Renal cortex interstitium (tissue), 11 donors: ENCODE measurements at regions not wholly inside any gene's neighbourhood (a gene's known extent, or its start where the extent isn't known, plus 50 kb on each side); places are given as distances from the start of the nearest gene placed in this dataset.
A peak's percentile ranks its signal among the peaks of the same experiment; 100 is the strongest.

Source experiments
- DNase-seq, 11 donors: peaks; one replicate each; pipeline ENCODE4 v3.0.0-alpha.2; 2013; ENCODE audit warnings: low read depth in 9 of 11, low spot score in 4 of 11; ENCODE audit errors: extremely low read depth in 1 of 11

DNA sequence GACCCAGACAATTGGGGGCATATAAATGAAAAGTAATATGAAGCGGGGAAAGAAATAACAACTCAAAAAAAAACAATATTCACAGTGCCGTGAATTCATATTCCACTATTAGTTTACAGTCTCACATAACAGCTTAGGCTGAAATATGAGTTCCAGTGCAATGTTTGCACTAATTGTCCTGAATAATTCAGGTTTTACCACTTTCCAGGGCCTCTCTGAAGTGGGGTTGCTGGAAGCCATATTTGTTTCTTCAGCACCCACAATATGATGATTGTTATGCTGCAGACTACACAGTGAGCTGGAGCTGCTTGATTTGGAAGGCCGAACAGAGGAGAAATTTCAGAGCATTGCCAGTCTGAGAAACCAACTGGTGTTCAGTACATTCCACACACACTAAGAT, 894.5 kb upstream of the ACVR2A start:
- no peak for DNase-seq

DNA sequence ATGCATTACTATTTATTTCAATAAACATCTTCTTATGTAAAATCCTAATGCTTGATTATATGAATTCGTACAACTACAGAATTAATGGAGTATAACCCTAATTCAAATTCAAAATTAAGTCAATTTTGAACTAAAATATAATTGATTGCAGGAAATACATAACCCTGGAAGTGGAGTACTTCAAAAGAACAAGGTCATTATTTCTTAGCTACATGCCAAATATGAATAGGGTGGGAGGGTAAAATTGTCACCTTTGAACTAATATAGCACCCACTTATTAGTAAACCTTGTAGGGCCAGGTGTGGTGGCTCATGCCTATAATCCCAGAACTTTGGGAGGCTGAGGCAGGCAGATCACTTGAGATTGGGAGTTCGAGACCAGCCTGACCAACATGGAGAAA, 895.4 kb upstream of the ACVR2A start:
- DNase-seq: no peak

DNA sequence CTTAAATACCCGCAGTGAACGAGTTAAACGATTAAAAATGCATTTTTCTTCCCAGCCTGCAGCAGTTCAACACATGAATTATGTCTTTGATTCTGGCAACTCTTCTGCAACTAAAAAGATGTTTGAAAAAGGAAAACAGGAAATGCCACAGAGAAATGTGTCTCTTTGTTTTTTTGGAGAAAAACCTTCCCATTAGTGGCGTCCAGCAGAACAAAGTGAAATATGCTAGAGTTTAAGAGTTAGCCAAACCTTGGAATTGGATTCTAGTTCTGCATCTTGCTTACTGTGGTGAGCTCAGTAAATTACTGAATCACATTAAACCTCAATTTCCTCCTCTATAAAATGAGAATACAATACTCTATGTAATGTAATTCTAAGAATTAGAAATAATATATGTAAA, 900.2 kb upstream of the ACVR2A start:
- DNase-seq: no peak

DNA sequence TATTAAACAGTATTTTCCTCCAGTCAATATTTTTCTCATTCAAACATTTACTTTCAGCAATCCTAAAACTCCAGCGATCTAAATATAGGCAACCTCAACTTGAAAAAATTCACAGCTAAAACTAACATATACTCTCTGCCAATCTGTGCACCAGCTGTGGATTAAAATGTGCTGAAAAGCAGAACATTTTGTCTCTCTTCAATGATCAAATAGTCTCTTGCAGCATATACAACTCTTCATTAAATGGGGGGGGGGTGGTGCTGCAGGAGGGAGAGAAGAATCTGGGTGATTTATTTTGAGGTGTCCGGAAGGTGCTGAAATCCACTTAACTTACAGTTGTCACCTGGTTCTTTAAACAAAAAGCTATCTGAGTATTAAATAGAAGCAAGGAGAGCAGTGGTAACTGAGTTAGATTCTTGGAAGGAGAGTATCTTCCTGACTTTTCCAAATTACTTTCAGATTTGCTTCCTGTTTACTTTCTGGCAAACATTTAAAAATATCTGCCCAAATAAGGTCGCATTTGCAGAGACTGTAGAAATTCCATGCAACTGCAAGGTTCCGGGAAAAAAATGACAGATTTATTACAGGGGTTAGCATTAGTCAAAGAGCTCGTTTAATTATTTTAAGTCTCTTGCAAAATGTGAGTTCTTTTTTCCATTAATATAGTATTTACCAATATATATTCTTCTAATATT, 904.7 kb upstream of the ACVR2A start:
- DNase-seq: peak in 2 of 11 donors; percentile 21 to 41

DNA sequence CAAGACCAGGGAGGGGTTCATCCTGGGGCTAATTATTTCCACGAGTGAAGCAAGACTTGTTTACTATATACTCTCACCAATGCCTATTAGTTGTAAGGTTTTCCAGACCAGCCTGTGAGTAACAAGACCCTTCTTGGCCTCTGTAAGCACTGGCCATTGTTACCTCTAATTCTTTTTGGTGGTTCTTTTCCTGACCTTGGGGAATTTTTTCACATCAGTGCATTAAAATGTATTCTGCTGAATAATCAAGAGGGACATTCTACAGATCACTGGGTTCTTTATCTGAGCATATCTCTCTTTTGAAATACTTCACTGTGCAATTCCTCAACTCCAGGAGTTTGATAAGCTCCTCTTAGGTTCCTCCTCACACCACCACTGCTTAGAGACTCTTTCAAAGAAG, 909.9 kb upstream of the ACVR2A start:
- no peak for DNase-seq

DNA sequence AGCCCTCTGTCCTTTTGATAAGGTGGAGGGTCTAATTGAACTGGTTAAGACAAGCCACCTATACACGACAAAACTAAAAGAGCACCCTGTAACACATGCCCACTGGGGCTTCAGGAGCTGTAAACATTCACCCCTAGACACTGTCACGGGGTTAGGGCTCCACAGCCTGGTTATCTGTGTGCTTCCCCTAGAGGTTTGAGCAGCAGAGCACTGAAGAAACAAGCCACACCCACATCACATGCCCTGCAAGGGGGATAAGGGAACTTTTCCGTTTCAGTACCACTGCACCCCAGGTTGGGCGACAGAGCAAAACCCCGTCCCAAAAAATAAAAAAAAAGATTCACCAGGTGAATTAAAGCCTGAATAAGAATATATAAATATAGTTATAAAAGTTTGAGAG, 913.7 kb upstream of the ACVR2A start:
- DNase-seq: no peak

DNA sequence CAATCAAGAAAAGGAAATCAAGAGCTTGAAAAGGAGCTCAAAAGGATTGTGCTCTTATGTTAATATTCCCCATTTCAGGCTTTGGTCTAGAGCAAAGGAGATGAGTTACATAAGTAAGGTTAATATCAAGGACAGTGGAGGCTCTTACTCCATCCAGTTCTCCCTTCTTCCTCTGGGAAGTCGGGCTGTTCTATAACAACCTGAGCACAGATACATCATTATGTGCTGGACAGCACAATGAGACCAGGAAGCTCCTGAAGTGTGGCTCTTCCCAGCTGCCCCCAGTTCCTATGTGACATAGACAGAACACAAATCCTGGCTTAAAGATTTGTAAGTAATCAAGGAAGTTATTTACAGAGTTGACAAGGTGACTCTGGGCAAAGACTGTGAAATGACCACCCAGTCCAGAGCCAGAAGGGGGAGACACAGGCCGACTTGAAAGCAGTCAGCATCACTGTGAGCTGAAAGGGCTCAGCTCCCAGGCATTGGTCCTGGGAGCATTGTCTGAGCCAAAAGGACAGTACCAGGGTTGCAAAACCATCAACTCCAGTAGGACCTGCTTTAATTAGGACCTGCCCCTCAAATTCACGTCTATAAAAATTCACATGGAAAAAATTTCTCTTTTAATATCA, 917.6 kb upstream of the ACVR2A start:
- peak in 7 of 11 donors; percentile 28 to 69 (median 38) for DNase-seq

DNA sequence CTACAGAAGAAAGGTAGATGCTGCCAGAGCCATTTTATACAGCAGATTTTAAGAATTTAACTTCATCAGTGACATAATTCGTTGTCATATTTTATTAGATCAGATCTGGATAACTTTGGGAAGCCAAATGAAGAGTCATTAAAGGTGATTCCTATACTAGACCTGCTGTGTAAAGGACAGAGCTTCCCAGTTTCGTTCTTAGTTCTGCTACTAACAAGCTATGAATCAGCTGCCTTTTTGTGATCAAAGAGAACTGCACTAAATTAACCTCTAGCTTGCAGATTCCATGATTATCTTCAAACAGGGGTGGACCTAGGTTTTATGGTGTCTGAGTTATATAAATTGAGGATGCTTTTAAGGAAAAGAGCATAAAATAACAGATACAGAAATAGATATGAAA, 926.5 kb upstream of the ACVR2A start:
- no peak for DNase-seq

DNA sequence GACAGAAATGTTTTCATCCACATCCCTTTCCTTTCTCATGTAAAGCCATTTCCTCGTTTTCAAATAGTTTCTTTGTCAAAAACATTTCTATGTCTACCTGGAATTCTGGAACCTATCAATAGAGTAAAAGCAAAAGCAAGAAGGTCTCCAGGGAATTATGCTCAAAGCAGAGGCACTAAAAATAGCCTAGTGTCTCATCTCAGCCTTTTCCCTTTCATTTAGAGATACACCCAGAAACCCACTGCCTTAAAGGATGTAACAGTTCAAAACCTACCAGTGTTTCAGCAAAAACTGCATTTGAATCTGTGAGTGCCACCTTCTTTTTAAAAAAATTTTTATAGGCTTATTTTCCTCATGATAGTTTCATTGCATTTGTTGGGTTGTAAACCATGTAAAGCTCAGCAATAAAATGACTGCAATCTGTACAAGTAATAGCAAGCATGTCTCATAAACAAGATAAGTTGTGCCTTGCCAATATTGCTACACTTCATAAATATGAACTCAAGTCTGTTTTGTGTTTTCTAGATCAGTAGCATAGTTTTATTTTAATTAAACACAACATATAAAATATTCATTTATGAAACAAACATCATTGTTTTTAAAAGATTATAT, 927.3 kb upstream of the ACVR2A start:
- DNase-seq: no peak

DNA sequence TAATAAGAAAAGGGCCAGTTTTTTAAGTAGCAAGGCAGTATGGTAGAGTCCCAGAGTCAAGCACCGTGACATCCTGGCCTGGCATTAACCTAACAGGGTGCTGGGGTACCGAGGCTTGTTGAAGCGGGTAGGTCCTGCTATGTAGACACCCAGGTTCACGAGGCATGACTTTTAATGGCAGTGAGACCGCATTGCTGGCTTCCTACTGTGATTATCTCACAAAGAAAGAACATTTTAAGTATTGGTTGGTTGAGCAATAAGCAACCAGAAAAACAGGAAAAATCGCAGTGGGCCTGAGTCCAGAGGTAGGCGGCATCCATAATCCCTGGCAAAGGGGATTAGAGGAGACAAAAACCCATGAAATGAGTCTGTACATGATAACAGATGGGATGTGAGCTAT, 927.9 kb upstream of the ACVR2A start:
- peak in 4 of 11 donors; percentile 4 to 15 (median 10) for DNase-seq

DNA sequence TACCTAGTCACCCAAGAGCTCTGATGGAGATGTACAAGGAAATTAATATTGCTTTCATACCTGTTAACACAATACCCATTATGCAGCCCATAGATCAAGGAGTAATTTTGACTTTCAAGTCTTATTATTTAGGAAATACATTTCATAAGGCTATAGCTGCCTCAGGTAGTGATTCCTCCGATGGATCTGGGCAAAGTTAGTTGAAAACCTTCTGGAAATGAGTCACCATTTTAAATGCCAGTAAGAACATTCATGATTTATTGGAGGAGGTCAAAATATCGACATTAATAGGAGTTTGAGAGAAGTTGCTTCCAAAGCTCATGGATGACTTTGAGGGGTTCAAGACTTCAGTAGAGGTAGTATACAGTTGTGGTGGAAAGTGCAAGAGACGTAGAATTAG, 931.4 kb upstream of the ACVR2A start:
- no peak for DNase-seq

DNA sequence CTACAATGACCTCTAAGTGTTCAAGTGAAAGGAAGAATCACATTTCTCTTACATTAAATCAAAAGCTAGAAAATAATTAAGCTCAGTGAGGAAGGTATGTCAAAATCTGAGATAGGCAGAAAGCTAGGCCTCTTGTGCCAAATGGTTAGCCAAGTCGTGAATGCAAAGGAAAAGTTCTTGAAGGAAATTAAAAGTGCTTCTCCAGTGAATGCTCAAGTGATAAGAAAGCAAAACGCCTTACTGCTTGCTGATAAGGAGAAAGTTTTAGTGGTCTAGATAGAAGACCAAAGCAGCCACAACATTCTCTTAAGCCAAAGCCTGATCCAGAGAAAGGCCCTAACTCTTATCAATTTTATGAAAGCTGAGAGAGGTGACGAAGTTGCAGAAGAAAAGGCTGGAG, 932.3 kb upstream of the ACVR2A start:
- DNase-seq: no peak

DNA sequence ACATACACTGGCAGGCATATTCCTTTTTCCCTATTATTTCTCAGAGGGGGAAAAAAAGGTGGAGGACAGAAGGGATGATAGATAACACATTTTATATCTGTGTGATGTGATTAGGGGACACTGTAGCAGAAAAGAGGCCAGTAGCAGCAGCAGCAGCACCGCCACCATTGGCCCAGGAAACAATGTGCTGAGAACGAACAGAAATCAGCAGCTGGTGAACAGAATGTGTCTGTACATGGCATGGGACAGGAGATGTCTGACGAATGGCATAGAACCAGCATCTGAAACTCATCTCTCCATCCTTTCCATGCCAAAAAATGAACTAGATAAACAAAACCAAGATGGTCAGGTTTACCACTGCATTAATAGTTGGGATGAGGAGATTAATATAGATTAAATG, 936.1 kb upstream of the ACVR2A start:
- no peak for DNase-seq

DNA sequence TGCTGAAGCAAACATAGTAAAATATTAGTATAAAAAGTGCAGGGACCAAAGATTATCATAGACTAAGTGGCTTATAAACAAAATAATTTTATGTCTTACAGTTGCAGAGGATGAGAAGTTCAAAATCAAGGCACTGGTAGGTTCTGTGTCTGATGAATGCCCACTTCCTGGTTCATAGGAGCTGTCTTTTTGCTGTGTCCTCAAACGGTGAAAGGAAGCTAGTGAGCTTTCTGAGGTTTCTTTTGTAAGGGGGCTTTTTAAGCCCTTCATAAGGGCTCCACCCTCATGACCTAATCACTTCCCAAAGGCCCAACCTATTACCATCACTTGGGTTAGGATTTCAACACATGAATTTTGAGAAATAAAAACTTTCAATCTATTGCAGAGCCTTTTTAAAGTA, 946.7 kb upstream of the ACVR2A start:
- DNase-seq: no peak

DNA sequence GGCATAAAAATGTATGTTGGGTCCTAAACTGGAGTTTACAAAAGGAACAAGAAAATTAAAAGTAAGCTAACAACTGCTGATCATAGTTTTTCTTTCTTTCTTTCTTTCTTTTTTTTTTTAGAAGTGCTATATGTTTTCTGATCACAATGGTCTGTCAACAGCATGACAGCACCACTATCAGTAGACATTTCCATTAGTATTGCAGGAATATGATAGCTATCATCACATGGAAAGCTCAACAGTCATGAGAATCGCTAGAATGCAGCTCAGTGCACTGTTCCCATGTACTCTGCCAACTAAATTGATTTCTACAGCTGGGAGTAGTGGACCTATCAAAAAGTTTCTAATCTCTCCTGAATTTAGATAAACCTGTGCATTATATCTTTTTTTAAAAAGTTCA, 950.3 kb upstream of the ACVR2A start:
- no peak for DNase-seq

DNA sequence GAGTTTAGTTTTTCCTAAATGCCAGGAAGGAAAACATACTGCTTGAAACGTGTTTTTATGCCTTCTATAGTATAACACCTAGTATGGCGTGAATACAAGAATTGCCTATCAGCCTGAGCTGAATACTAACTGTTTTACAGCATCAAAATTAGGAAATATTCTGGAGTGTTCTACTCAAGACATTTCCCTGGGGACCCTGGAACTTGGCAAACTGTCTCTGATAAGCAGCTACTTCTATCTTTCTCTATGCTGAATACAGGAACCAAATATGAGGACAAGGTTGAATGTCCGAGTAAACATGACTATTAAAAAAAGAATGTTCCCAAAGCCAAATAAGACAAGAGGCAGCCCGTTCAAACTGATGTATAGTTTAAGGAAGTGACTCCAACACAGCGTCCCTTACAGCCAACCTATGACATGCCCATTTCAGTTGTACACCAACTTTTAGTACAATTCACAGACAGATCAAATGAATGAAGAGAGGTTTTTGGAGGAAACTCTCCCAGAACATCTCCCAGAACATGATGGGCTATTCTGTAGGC, 951.3 kb upstream of the ACVR2A start:
- DNase-seq: no peak

DNA sequence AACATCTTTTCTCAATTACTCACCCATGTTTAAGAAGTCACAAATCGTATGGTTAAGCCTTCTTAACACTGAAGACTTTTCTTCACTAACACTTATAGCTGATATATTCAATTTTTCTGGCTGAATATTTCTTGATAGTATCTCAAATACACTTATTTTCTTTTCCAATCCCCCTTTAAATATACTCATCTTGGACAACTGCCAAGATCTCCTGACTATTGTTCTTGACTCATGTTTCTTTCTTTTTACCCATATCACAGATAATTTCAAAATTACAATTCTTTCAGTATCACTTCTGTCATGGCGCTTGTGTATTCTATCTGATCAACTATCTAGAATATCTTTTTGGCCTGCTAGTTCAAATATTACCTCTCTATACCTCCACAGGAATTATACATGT, 954.3 kb upstream of the ACVR2A start:
- no peak for DNase-seq

DNA sequence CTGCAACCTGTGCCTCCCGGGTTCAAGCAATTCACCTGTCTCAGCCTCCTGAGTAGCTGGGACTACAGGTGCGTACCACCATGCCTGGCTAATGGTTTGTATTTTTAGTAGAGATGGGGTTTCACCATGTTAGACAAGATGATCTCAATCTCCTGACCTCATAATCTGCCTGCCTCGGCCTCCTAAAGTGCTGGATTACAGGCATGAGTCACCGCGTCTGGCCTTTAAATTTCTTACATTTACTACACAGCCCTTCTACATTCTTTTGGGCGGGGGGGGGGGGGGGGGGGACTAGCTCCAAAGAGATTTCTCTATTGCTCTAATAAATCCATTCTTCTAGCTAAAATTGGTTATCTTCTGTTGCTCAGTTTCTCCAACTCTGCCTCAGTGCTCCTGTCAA, 964.9 kb upstream of the ACVR2A start:
- no peak for DNase-seq

DNA sequence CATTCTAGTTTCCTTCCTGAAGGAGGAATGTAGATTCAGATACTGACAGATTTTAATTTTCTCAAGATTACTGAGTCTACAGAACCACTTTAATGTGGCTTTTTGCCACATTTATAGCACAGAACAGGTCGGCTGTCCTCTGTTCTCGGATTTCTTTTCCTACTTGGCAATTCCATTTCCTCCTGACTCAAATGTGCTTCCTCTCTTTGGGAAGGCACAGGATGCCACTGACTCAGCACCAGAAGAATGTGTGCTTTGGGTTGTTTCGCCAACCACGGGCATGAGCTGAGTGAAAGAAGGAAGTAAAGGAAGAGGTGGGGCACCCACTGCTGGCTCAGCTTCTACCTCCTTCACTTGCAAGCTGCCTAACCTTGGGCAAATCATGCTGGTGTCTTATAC, 970.6 kb upstream of the ACVR2A start:
- DNase-seq: no peak

DNA sequence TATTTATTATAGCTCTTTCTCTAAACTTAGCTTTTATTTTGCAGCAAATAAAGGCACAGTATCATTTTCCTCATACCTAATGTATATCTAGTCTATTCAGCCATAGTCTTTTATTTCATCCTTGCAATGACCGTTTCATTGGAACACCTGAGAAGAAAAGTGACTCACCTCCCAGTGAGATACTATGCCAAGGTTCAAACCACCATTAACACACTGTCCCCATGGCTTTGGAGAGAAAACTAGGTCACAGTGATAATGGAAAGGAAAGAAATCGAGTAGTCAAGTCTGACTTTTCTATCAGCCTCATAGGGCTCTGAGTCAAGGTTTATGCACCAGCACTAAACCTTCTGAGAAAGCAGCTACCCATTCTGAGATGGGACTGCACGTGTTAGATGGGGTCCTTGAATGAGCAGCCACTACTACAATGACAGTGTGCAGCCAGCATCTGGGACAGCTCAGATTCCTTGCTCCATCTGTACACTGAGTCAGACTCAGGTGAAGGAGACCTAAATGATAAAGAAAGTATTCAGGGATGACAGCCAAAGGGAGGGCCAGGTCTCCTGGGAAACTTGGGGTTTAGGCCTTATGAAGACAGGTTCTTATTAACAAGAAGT, 971.1 kb upstream of the ACVR2A start:
- no peak for DNase-seq
